NT2/D1 (cell line): ENCODE measurements at regions not wholly inside any gene's neighbourhood (a gene's known extent, or its start where the extent isn't known, plus 50 kb on each side); places are given as distances from the start of the nearest gene placed in this dataset.

Source experiments
- SUZ12 ChIP-seq: IDR thresholded peaks from 2 replicates; pipeline ENCODE4 v1.6.1; 2011; ENCODE audit not compliant: insufficient read length, insufficient read depth; ENCODE audit errors: extremely low read depth
- YY1 ChIP-seq: IDR thresholded peaks from 2 replicates; pipeline ENCODE4 v1.6.1; 2011; ENCODE audit not compliant: insufficient read length, insufficient read depth

GRCh38 chr1:185397183-185397582, 80.1 kb upstream of the IVNS1ABP start:
- TF ChIP-seq YY1 (no peak), SUZ12 (no peak)
